Breast epithelium (tissue), 4 donors: ENCODE measurements at regions not wholly inside any gene's neighbourhood (a gene's known extent, or its start where the extent isn't known, plus 50 kb on each side); places are given as distances from the start of the nearest gene placed in this dataset.

Experiments used
- DNase-seq, 2 donors: peaks; one replicate each; pipeline ENCODE4 v3.0.0-alpha.2; 2019; ENCODE audit warnings: low spot score in 2 of 2
- H3K27ac ChIP-seq, 2 donors: fragments of 200-600 bp; sonication (generic) in 1 of 2; one replicate each; pipeline ENCODE4 v1.5.1; 2016 to 2019; ENCODE audit warnings: mild to moderate bottlenecking in 1 of 2
- H3K27me3 ChIP-seq, 2 donors: fragments of 200-600 bp; sonication (generic) in 1 of 2; one replicate each; pipeline versions ENCODE4 v1.5.1 to v1.6.0; 2017 to 2019; ENCODE audit warnings: control low read depth in 1 of 2, mild to moderate bottlenecking in 1 of 2
- H3K36me3 ChIP-seq: fragments of 200-600 bp; one replicate; pipeline ENCODE4 v1.5.1; 2019
- H3K4me1 ChIP-seq, 2 donors: fragments of 200-600 bp; sonication (generic); one replicate each; pipeline ENCODE4 v1.5.1; 2016 to 2019; ENCODE audit warnings: control low read depth in 1 of 2
- H3K4me3 ChIP-seq, 3 donors: fragments of 200-600 bp; sonication (generic); 1 replicate in 2 of 3; 2 replicates in 1 of 3; pipeline ENCODE4 v1.5.1; 2016 to 2019; ENCODE audit warnings: mild to moderate bottlenecking in 3 of 3, moderate library complexity in 2 of 3
- H3K9me3 ChIP-seq, 2 donors: fragments of 200-600 bp; sonication (generic) in 1 of 2; one replicate each; pipeline ENCODE4 v1.5.1; 2016 to 2019; ENCODE audit warnings: control low read depth in 1 of 2
- POLR2A ChIP-seq: fragments of 450-650 bp; IDR thresholded peaks from one replicate; pipeline ENCODE4 v1.6.1; 2016; ENCODE audit warnings: antibody characterized with exemption, mild to moderate bottlenecking, moderate library complexity
- POLR2AphosphoS5 ChIP-seq, 3 donors: sonication (generic); formaldehyde crosslinking; IDR thresholded peaks; one replicate each; pipeline ENCODE4 v1.6.1; 2017; ENCODE audit warnings: antibody characterized with exemption in 3 of 3
- intact Hi-C: fragments of 100-400 bp; cut with DNase I; formaldehyde crosslinking; loops from one replicate; pipeline ENCODE4 v1.15.1; 2023; ENCODE audit warnings: low total_unique reads
- TF ChIP-seq, protein P1 (sequence below), 3 donors: fragments of 450-650 bp; IDR thresholded peaks; one replicate each; pipeline ENCODE4 v1.5.1; 2016 to 2017; ENCODE audit warnings: antibody characterized with exemption in 3 of 3, mild to moderate bottlenecking in 3 of 3, moderate library complexity in 3 of 3

DNA sequence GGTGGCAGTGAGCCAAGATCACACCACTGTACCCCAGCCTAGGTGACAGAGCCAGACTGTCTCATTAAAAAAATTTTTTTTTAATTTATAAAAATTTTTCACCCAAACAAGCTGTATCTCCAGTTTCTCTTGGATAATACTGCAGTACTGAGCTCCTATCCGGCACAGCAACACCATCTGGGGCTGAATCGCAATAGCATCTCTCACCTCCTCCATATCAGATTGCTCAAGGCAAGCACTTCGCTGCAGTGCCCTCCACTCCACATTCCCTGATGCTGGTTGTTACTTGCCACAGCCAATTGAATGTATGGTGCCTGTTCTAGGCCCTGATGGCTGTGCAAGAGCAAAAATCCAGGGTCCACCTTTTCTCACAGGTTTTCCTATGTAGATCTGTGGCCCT is 69.3 kb upstream of the FAM241A start:
- no peaks in the 10 kb centered on the region for H3K36me3 ChIP-seq
- H3K4me1 ChIP-seq = no peaks in the 10 kb centered on the region
- intact Hi-C loops = no loop called here
- no peaks in the 10 kb centered on the region for H3K27me3 ChIP-seq
- TF ChIP-seq, protein P1, sequence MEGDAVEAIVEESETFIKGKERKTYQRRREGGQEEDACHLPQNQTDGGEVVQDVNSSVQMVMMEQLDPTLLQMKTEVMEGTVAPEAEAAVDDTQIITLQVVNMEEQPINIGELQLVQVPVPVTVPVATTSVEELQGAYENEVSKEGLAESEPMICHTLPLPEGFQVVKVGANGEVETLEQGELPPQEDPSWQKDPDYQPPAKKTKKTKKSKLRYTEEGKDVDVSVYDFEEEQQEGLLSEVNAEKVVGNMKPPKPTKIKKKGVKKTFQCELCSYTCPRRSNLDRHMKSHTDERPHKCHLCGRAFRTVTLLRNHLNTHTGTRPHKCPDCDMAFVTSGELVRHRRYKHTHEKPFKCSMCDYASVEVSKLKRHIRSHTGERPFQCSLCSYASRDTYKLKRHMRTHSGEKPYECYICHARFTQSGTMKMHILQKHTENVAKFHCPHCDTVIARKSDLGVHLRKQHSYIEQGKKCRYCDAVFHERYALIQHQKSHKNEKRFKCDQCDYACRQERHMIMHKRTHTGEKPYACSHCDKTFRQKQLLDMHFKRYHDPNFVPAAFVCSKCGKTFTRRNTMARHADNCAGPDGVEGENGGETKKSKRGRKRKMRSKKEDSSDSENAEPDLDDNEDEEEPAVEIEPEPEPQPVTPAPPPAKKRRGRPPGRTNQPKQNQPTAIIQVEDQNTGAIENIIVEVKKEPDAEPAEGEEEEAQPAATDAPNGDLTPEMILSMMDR (IDR thresholded peaks at IDR 0.05) = no peak
- TF ChIP-seq POLR2A (no peak), POLR2AphosphoS5 (IDR thresholded peaks at IDR 0.05) (no peak)
- DNase-seq = no peak
- H3K9me3 ChIP-seq = peaks cover 0 to 12% of the 10 kb centered on the region in 2 donors
- no peak overlapping the region for H3K4me3 ChIP-seq
- no peak overlapping the region for H3K27ac ChIP-seq

DNA sequence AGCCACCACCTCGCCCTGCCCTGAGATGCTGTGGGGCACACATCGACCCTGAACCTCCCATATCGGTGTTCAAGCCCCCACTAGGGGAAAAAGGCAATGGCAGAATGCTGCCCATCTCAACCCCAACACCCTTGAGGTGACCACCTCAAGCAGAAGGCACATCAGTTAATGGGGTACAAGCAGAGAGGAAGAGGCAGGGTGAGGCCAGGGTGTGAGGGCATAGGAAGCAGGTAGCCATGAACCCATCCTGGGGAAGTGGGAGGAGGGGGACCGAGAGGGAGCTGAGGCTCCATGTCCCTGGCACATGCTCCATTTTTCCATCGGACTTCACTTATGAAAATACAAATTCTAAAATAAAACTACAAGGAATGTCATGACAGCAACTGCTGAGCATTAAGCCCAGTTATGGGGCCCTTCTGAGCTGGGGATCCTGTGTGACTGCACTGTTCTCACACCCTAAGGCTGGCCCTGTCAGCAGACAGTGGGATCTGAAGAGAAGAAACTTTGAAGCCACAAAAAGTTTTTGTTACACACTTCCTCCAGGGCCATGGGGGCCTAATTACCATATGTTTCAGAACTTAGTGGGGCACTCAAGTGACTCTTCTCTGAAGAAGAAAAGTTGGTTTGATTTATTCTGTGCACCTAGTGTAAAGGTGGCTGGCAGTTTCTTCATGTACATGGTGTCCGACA is 68.2 kb upstream of the FAM241A start:
- intact Hi-C loops = no loop called here
- no peaks in the 10 kb centered on the region for H3K4me1 ChIP-seq
- peaks cover 0 to 9% of the 10 kb centered on the region in 2 donors for H3K9me3 ChIP-seq
- H3K4me3 ChIP-seq = no peak overlapping the region
- no peaks in the 10 kb centered on the region for H3K27me3 ChIP-seq
- no peaks in the 10 kb centered on the region for H3K36me3 ChIP-seq
- TF ChIP-seq POLR2AphosphoS5 (IDR thresholded peaks at IDR 0.05) (no peak), POLR2A (no peak)
- TF ChIP-seq, protein P1 (IDR thresholded peaks at IDR 0.05) = no peak
- DNase-seq = no peak
- H3K27ac ChIP-seq = no peak overlapping the region

DNA sequence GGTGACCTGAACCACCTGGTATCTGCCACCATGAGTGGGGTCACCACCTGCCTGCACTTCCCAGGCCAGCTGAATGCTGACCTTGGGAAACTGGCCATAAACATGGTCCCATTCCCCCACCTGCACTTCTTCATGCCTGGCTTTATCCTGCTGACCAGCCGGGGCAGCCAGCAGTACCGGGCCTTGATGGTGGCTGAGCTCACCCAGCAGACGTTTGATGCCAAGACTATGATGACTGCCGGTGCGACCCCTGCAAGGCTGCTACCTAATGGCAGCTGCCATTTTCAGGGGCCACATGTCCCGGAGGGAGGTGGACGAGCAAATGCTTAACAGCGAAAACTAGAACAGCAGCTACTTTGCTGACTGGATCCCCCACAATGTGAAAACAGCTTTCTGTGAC is 67.5 kb upstream of the FAM241A start:
- intact Hi-C loops = no loop called here
- H3K36me3 ChIP-seq = no peaks in the 10 kb centered on the region
- TF ChIP-seq, protein P1 (IDR thresholded peaks at IDR 0.05) = no peak
- TF ChIP-seq POLR2A (no peak), POLR2AphosphoS5 (IDR thresholded peaks at IDR 0.05) (no peak)

DNA sequence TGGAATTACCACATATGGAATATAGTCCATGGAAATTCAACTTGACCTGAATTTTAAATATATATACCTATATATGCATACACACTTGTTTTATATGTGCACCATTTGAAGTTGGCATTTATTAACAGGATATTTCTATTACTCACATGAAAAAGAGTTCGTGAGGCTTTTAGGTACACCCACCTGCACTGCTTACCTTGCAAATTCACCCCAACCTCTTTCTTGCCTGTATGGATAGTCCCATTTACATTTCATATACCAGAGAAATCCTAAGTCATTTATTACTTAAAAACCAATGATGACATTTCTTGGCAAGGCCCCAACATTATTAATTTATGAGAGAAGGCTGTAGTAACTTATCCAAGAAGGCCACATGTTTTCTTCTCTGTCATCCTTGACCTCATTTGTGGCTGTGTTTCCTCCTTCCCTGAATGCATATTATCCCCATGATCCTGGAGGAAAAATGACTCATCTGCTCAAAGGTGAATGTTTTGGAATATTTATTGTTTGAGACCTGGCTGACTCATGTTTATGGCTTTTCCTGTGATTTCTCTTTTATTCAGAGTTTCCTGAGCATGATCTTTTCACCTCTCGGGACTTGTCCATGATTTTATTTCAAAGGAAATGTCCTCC is 62.2 kb upstream of the FAM241A start:
- TF ChIP-seq POLR2AphosphoS5 (IDR thresholded peaks at IDR 0.05) (no peak), POLR2A (no peak)
- TF ChIP-seq, protein P1 (IDR thresholded peaks at IDR 0.05) = no peak
- no peak for DNase-seq
- Histone ChIP-seq H3K4me1 (no peaks in the 10 kb centered on the region), H3K27ac (peak overlapping the region; percentile 52 to 55), H3K4me3 (no peak overlapping the region), H3K36me3 (no peaks in the 10 kb centered on the region), H3K9me3 (no peaks in the 10 kb centered on the region), H3K27me3 (no peaks in the 10 kb centered on the region)
- intact Hi-C loops = no loop called here

More for the DNA sequence above, 67.5 kb upstream of the FAM241A start:
- H3K9me3 ChIP-seq = peaks cover 0 to 8% of the 10 kb centered on the region in 2 donors
- no peak for DNase-seq
- no peaks in the 10 kb centered on the region for H3K27me3 ChIP-seq
- no peak overlapping the region for H3K4me3 ChIP-seq
- H3K27ac ChIP-seq = no peak overlapping the region
- H3K4me1 ChIP-seq = no peaks in the 10 kb centered on the region

DNA sequence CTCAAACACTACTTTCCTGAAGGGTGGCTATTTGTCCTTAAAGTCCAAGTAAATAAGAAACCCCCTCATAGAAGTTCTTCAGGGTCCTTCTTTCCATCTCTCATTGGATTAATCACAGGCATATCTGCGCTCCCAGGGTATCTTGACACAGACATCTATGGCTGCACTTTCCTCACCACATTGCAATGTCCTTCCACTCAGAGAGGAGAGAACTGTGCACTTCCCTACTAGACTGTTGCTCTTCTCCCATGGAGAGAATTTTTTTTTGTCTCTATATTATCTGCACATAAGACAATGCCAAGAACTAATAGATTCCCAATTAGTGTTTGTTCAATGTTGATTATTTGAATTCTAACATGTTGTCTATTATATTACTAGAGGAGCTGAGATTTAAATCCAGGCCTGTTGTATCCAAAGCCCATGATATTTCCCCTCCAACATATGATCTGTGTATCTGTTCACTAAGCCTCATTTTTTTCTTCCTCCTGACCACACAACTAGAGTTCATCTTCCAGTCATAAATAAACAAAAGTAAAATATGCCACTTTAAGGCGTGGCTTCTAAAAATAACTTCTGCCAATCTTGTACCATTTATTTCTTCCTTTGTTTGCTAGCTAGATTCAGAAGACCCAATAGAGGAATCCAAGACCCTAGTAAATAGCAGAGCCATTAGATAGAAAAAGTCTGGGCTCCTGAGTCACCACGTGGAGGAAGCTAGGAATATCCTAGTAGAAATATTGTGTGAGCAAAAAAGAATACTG is 61.5 kb upstream of the FAM241A start:
- TF ChIP-seq POLR2AphosphoS5 (IDR thresholded peaks at IDR 0.05) (no peak), POLR2A (no peak)
- TF ChIP-seq, protein P1 (IDR thresholded peaks at IDR 0.05) = no peak
- Histone ChIP-seq H3K27me3 (no peaks in the 10 kb centered on the region), H3K9me3 (no peaks in the 10 kb centered on the region), H3K4me3 (no peak overlapping the region), H3K4me1 (no peaks in the 10 kb centered on the region), H3K27ac (peak overlapping the region; percentile 16 to 42), H3K36me3 (no peaks in the 10 kb centered on the region)
- no peak for DNase-seq
- intact Hi-C loops = no loop called here
